ENCODE measurements at regions not wholly inside any gene's neighbourhood (a gene's known extent, or its start where the extent isn't known, plus 50 kb on each side); places are given as distances from the start of the nearest gene placed in this dataset.

DNA sequence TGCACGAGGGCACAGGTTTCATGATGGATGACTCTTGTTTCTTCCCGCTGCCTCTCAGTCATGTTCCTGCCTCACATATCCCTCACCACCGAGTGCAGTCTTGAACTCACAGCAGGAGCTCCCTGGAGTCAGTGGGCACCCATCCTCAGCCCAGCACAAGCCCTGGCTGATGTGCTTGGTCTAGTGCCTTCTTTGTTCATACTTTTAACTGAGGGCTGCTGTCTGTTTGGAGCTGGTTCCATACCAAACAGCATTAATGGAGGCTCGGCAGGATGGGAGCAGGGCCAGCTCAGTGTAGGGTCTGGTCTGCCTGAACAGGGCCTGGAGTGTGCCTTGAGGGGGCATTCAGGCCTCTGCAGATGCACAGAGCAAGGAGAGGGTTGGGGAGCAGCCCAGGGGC lies 54.5 kb upstream of the GLI2 start:
- Histone ChIP-seq H3K4me3 (no peak overlapping the region), H3K27me3 (ENCODE audit: control insufficient read depth in 2 of 2, insufficient read depth in 2 of 2, low read length in 2 of 2) (peaks cover 0 to 14% of the 10 kb centered on the region in 2 experiments; a peak in 2 of 5 replicates), H2AFZ (ENCODE audit: low read depth, low read length) (no peak overlapping the region), H3K79me2 (ENCODE audit: control insufficient read depth, insufficient read depth, low read length) (no peaks in the 10 kb centered on the region), H3K9ac (ENCODE audit: insufficient read depth in 1 of 2, low read depth in 2 of 2, low read length in 2 of 2) (no peak overlapping the region), H3K9me3 (replicated peaks; ENCODE audit: control insufficient read depth, insufficient read depth, low read depth, low read length) (no peaks in the 10 kb centered on the region), H4K20me1 (replicated peaks; ENCODE audit: control insufficient read depth, insufficient read depth, low read length) (peaks cover 6% of the 10 kb centered on the region), H3K4me2 (ENCODE audit: insufficient read depth, low read length) (no peak overlapping the region), H3K27ac (ENCODE audit: extremely low read depth, low read depth, low read length) (no peak overlapping the region; the same call in 2 of the 3 replicates), H3K9me1 (ENCODE audit: control insufficient read depth, insufficient read depth, low read length) (no peaks in the 10 kb centered on the region), H3K4me1 (replicated peaks in 1 of 2; ENCODE audit: control insufficient read depth in 2 of 2, insufficient read depth in 2 of 2, low read length in 2 of 2) (peaks cover 0 to 2% of the 10 kb centered on the region in 2 experiments; a peak in 1 of 5 replicates), H3K36me3 (ENCODE audit: control insufficient read depth, insufficient read depth, low read length) (no peaks in the 10 kb centered on the region)
- no peak for FAIRE-seq
- ChIA-PET POLR2A (no interaction called here), CTCF (ENCODE audit: low intra/inter-chr PET ratio) (no interaction called here)
- BruUV-seq (replicated peaks): no TSS peak
- in situ Hi-C loops (cut with MboI) (loop anchor here (25.0 kb wide), 1 partner anchor 656 kb away; no protein-coding TSS in a partner anchor), intact Hi-C loops (cut with micrococcal nuclease) (loop anchor here (2.0 kb wide), 1 partner anchor 338 kb away; no protein-coding TSS in a partner anchor)
- no peak for DNase-seq (ENCODE audit: extremely low read depth in 1 of 4, low spot score in 3 of 4)
- no peak for TF ChIP-seq SPI1 (IDR thresholded peaks at IDR 0.05; ENCODE audit: borderline replicate concordance, low read depth, low read length)
- TF ChIP-seq, protein P1, sequence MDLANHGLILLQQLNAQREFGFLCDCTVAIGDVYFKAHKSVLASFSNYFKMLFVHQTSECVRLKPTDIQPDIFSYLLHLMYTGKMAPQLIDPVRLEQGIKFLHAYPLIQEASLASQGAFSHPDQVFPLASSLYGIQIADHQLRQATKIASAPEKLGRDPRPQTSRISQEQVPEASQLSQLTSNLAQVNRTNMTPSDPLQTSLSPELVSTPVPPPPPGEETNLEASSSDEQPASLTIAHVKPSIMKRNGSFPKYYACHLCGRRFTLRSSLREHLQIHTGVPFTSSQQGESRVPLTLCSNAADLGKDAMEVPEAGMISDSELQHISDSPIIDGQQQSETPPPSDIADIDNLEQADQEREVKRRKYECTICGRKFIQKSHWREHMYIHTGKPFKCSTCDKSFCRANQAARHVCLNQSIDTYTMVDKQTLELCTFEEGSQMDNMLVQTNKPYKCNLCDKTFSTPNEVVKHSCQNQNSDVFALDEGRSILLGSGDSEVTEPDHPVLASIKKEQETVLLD (IDR thresholded peaks at IDR 0.05): no peak
- no peak for TF ChIP-seq MCM5 (IDR thresholded peaks at IDR 0.05; ENCODE audit: low read depth)
- no peak for TF ChIP-seq RHOXF2B (CRISPR knock-in tag; conservative IDR thresholded peaks at IDR 0.05)
- TF ChIP-seq ILK (tag; IDR thresholded peaks at IDR 0.05; ENCODE audit: borderline replicate concordance, low read depth): no peak
- TF ChIP-seq, protein P2, sequence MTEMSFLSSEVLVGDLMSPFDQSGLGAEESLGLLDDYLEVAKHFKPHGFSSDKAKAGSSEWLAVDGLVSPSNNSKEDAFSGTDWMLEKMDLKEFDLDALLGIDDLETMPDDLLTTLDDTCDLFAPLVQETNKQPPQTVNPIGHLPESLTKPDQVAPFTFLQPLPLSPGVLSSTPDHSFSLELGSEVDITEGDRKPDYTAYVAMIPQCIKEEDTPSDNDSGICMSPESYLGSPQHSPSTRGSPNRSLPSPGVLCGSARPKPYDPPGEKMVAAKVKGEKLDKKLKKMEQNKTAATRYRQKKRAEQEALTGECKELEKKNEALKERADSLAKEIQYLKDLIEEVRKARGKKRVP (CRISPR knock-in tag; IDR thresholded peaks at IDR 0.05): no peak
- no peak for TF ChIP-seq ARHGAP35 (IDR thresholded peaks at IDR 0.05; ENCODE audit: partially characterized antibody)
- no peak for TF ChIP-seq SIX5 (IDR thresholded peaks at IDR 0.05; ENCODE audit: borderline replicate concordance in 1 of 2, insufficient read depth in 1 of 2, low read depth in 1 of 2, low read length in 2 of 2)
- no peak for TF ChIP-seq SMC3 (conservative IDR thresholded peaks at IDR 0.05; ENCODE audit: insufficient read depth, low read depth, low read length)
- TF ChIP-seq TCFL5 (CRISPR knock-in tag; conservative IDR thresholded peaks at IDR 0.05): no peak
- TF ChIP-seq TCF7 (IDR thresholded peaks at IDR 0.05; ENCODE audit: borderline replicate concordance): no peak
- no peak for TF ChIP-seq SRF (CRISPR knock-in tag; IDR thresholded peaks at IDR 0.05)
- no peak for TF ChIP-seq SAFB2 (IDR thresholded peaks at IDR 0.05; ENCODE audit: borderline replicate concordance, low read depth, low read length, severe bottlenecking)
- no peak for TF ChIP-seq ETV6 (IDR thresholded peaks at IDR 0.05; ENCODE audit: borderline replicate concordance in 1 of 2, low read depth in 2 of 2, low read length in 1 of 2)
- TF ChIP-seq ETV6 (CRISPR knock-in tag; IDR thresholded peaks at IDR 0.05; ENCODE audit: borderline replicate concordance): no peak
- TF ChIP-seq YY1 (IDR thresholded peaks at IDR 0.05; ENCODE audit: borderline replicate concordance in 1 of 3, control insufficient read depth in 1 of 3, extremely low read depth in 1 of 3, insufficient read depth in 3 of 3, insufficient read length in 1 of 3, insufficient replicate concordance in 2 of 3, low read depth in 1 of 3, low read length in 2 of 3): no peak
- no peak for TF ChIP-seq ZNF445 (CRISPR knock-in tag; IDR thresholded peaks at IDR 0.05; ENCODE audit: low read depth)
- no peak for TF ChIP-seq SRSF7 (optimal IDR thresholded peaks at IDR 0.05; ENCODE audit: low read depth, low read length)
- TF ChIP-seq, protein P3, sequence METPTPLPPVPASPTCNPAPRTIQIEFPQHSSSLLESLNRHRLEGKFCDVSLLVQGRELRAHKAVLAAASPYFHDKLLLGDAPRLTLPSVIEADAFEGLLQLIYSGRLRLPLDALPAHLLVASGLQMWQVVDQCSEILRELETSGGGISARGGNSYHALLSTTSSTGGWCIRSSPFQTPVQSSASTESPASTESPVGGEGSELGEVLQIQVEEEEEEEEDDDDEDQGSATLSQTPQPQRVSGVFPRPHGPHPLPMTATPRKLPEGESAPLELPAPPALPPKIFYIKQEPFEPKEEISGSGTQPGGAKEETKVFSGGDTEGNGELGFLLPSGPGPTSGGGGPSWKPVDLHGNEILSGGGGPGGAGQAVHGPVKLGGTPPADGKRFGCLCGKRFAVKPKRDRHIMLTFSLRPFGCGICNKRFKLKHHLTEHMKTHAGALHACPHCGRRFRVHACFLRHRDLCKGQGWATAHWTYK (CRISPR knock-in tag; IDR thresholded peaks at IDR 0.05): no peak
- ATAC-seq: no peak
- WGBS (ENCODE audit: insufficient coverage, low coverage, missing lambda C conversion rate): 10% methylated on average over 4 of the region's 4 CpGs
